Liver (tissue), 3 donors: ENCODE measurements at regions not wholly inside any gene's neighbourhood (a gene's known extent, or its start where the extent isn't known, plus 50 kb on each side); places are given as distances from the start of the nearest gene placed in this dataset.

ENCODE experiments used
- CTCF ChIP-seq: fragments of 150-350 bp; IDR thresholded peaks from 2 replicates; pipeline ENCODE4 v1.5.1; 2017; ENCODE audit warnings: improper control_type of control experiment, low read depth, low read length; ENCODE audit not compliant: missing input control
- EGR1 ChIP-seq, 2 donors: IDR thresholded peaks; 2 replicates each; pipeline ENCODE4 v1.6.1; 2016 to 2018; ENCODE audit warnings: antibody characterized with exemption in 2 of 2, low read depth in 2 of 2
- FOXA1 ChIP-seq: IDR thresholded peaks from 2 replicates; pipeline ENCODE4 v1.6.1; 2016; ENCODE audit warnings: antibody characterized with exemption
- JUND ChIP-seq, 2 donors: IDR thresholded peaks; 2 replicates each; pipeline ENCODE4 v1.6.1; 2016; ENCODE audit warnings: antibody characterized with exemption in 2 of 2
- MAX ChIP-seq: IDR thresholded peaks from 2 replicates; pipeline ENCODE4 v1.6.1; 2016; ENCODE audit warnings: antibody characterized with exemption
- REST ChIP-seq: IDR thresholded peaks from 2 replicates; pipeline ENCODE4 v1.6.1; 2016; ENCODE audit warnings: antibody characterized with exemption, mild to moderate bottlenecking
- ZBTB33 ChIP-seq: IDR thresholded peaks from 2 replicates; pipeline ENCODE4 v1.6.1; 2016; ENCODE audit warnings: antibody characterized with exemption
- donor health status: healthy.
- donor health status: healthy.

GRCh38 chr3:72220946-72221345, 436.0 kb upstream of the PROK2 start:
- no peak for TF ChIP-seq CTCF
- no peak for TF ChIP-seq ZBTB33
- TF ChIP-seq EGR1 (IDR thresholded peaks at IDR 0.05; ENCODE audit: low read depth in 2 of 2): no peak
- TF ChIP-seq REST: no peak
- TF ChIP-seq FOXA1: no peak
- no peak for TF ChIP-seq MAX
- TF ChIP-seq JUND (IDR thresholded peaks at IDR 0.05): no peak
